CD4-positive, alpha-beta T cell (primary cell): ENCODE measurements at regions not wholly inside any gene's neighbourhood (a gene's known extent, or its start where the extent isn't known, plus 50 kb on each side); places are given as distances from the start of the nearest gene placed in this dataset.

ENCODE experiments used
- ATAC-seq: fragments of 200-7000 bp; cut with Tn5 transposase; one replicate; pipeline ENCODE4 v1.10.0; 2022; ENCODE audit warnings: mild to moderate bottlenecking; ENCODE audit not compliant: poor library complexity
- CTCF ChIA-PET: fragments of 350-600 bp; sonication (Branson Sonifier 250); formaldehyde crosslinking; loops from one replicate; lab custom pipeline; 2021; ENCODE audit warnings: antibody characterized with exemption, inconsistent platforms; lab: Charles Lee
- POLR2A ChIA-PET: fragments of 350-600 bp; sonication (Branson Sonifier 250); formaldehyde crosslinking; loops from one replicate; lab custom pipeline; 2021; ENCODE audit warnings: antibody characterized with exemption, inconsistent platforms; lab: Charles Lee
- DNase-seq, 14 experiments: peaks; one replicate each; pipeline ENCODE4 v3.0.0-alpha.2; 2013 to 2020; ENCODE audit warnings: mixed read lengths in 2 of 14
- H3K27ac ChIP-seq, 2 donors: one replicate each; pipeline versions ENCODE4 v1.5.1 to v1.7.0; 2013; ENCODE audit warnings: low read length in 2 of 2, low read depth in 1 of 2, mild to moderate bottlenecking in 1 of 2
- H3K27me3 ChIP-seq, 2 experiments: 1 replicate in 1 of 2; 2 replicates in 1 of 2; pipeline versions ENCODE4 v1.6.1 to v1.7.0; 2013; ENCODE audit warnings: low read length in 2 of 2, control low read depth in 1 of 2, mild to moderate bottlenecking in 1 of 2, moderate library complexity in 1 of 2; ENCODE audit not compliant: insufficient read depth in 2 of 2, control insufficient read depth in 1 of 2
- H3K36me3 ChIP-seq: one replicate; pipeline ENCODE4 v1.6.1; 2013; ENCODE audit warnings: low read length, control low read depth; ENCODE audit not compliant: insufficient read depth
- H3K4me1 ChIP-seq: one replicate; pipeline ENCODE4 v1.6.1; 2013; ENCODE audit warnings: low read length, control low read depth; ENCODE audit not compliant: insufficient read depth
- H3K4me3 ChIP-seq: one replicate; pipeline ENCODE4 v1.5.1; 2013; ENCODE audit warnings: mild to moderate bottlenecking, low read length, moderate library complexity
- H3K9me3 ChIP-seq, 2 experiments: 1 replicate in 1 of 2; 2 replicates in 1 of 2; pipeline versions ENCODE4 v1.6.1 to v1.7.0; 2013; ENCODE audit warnings: low read length in 2 of 2, mild to moderate bottlenecking in 2 of 2, control low read depth in 1 of 2, moderate library complexity in 1 of 2; ENCODE audit not compliant: control insufficient read depth in 1 of 2, insufficient read depth in 1 of 2
- H3K27ac Mint-ChIP-seq: one replicate; pipeline ENCODE4 v1.8.0; 2020; ENCODE audit warnings: mixed read lengths
- H3K27me3 Mint-ChIP-seq: one replicate; pipeline ENCODE4 v1.8.0; 2021; ENCODE audit warnings: mixed read lengths
- H3K36me3 Mint-ChIP-seq: one replicate; pipeline ENCODE4 v1.8.0; 2021; ENCODE audit warnings: low read depth, mixed read lengths
- H3K4me1 Mint-ChIP-seq: one replicate; pipeline ENCODE4 v1.8.0; 2021; ENCODE audit warnings: low read depth, mixed read lengths
- H3K4me3 Mint-ChIP-seq: one replicate; pipeline ENCODE4 v1.8.0; 2020; ENCODE audit warnings: mild to moderate bottlenecking, mixed read lengths
- H3K9me3 Mint-ChIP-seq: one replicate; pipeline ENCODE4 v1.8.0; 2020; ENCODE audit warnings: mixed read lengths
- intact Hi-C, 2 experiments: fragments of 100-400 bp; cut with DNase I in 1 of 2; cut with micrococcal nuclease in 1 of 2; formaldehyde crosslinking; loops; one replicate each; pipeline versions ENCODE4 v1.15.1 to v1.9.0; 2023 to 2025; cut with DNase I, micrococcal nuclease
- TF ChIP-seq, protein P1 (sequence below): fragments of 200-600 bp; IDR thresholded peaks from one replicate; pipeline ENCODE4 v1.8.0; 2022; ENCODE audit warnings: antibody characterized with exemption, mild to moderate bottlenecking

DNA sequence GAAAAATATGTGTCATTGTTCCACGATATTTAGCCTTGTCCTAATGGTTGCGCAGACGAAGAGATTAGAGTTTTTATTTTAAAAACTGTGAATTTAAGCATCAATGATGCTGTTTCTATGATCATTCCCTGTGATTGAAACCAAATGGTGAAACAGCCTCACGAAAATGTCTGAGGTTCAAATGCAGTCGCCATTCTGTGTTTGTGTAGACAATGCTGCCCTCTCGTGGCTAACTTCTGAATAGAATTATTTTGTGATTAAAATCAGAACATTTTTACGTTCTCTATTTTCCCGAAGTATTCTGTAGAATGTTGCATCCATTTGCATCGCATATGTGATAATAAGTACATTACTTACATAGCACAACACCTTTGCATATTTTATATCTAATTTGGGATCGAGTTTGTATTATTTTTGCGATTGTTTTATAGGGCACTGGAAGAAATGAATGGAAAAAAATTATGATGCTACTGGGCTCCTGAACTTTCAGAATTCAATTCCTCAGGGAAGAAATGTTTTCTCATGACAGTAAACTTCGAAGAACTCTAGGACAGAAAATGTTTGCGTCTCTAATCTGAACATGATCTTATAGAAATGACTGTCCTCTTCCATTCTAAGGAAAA is 54.8 kb upstream of the CREB1 start:
- no peak overlapping the region for H3K27ac Mint-ChIP-seq

DNA sequence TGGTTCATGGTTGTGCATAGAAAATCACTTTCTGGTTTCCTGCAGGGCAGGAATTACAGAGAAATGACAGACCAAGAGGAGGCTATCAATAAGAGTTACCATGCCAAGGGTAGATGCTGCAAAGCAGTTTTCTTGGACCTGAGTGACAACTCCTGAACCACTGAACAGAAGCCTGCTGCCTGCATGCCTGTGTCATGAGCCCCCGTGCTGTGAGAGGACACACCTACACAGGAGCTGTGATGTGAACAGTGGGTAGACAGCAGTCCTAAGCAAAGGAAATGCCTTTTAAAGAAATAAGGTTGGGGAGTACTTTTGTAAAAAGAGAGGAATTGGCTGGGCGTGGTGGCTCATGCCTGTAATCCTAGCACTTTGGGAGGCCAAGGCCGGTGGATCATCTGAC is 54.2 kb upstream of the CREB1 start:
- CTCF ChIA-PET: no interaction called here
- POLR2A ChIA-PET: no interaction called here
- DNase-seq (no peak), ATAC-seq (no peak)
- Histone ChIP-seq H3K27ac (no peak overlapping the region), H3K4me3 (no peak overlapping the region), H3K9me3 (no peaks in the 10 kb centered on the region), H3K36me3 (no peaks in the 10 kb centered on the region), H3K27me3 (no peaks in the 10 kb centered on the region), H3K4me1 (peaks cover 10% of the 10 kb centered on the region)
- H3K27ac Mint-ChIP-seq: no peak overlapping the region
- no peaks in the 10 kb centered on the region for H3K27me3 Mint-ChIP-seq
- peaks cover 46% of the 10 kb centered on the region for H3K4me1 Mint-ChIP-seq
- H3K4me3 Mint-ChIP-seq: no peak overlapping the region
- no peaks in the 10 kb centered on the region for H3K36me3 Mint-ChIP-seq
- intact Hi-C loops: loop anchor here (1.0 to 10.0 kb wide), 5 partner anchors 333 to 1081 kb away; no protein-coding TSS in a partner anchor
- TF ChIP-seq, protein P1, sequence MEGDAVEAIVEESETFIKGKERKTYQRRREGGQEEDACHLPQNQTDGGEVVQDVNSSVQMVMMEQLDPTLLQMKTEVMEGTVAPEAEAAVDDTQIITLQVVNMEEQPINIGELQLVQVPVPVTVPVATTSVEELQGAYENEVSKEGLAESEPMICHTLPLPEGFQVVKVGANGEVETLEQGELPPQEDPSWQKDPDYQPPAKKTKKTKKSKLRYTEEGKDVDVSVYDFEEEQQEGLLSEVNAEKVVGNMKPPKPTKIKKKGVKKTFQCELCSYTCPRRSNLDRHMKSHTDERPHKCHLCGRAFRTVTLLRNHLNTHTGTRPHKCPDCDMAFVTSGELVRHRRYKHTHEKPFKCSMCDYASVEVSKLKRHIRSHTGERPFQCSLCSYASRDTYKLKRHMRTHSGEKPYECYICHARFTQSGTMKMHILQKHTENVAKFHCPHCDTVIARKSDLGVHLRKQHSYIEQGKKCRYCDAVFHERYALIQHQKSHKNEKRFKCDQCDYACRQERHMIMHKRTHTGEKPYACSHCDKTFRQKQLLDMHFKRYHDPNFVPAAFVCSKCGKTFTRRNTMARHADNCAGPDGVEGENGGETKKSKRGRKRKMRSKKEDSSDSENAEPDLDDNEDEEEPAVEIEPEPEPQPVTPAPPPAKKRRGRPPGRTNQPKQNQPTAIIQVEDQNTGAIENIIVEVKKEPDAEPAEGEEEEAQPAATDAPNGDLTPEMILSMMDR: no peak
- H3K9me3 Mint-ChIP-seq: no peaks in the 10 kb centered on the region

More for the DNA sequence above, 54.8 kb upstream of the CREB1 start:
- peak; percentile 38 for ATAC-seq
- peaks cover 41% of the 10 kb centered on the region for H3K4me1 Mint-ChIP-seq
- DNase-seq: peak in 12 of 14 experiments; percentile 11 to 82 (median 32)
- H3K27me3 Mint-ChIP-seq: no peaks in the 10 kb centered on the region
- CTCF ChIA-PET: no interaction called here
- Histone ChIP-seq H3K36me3 (no peaks in the 10 kb centered on the region), H3K27me3 (no peaks in the 10 kb centered on the region), H3K4me3 (no peak overlapping the region), H3K27ac (no peak overlapping the region), H3K4me1 (peaks cover 10% of the 10 kb centered on the region), H3K9me3 (no peaks in the 10 kb centered on the region)
- H3K36me3 Mint-ChIP-seq: no peaks in the 10 kb centered on the region
- intact Hi-C loops: loop anchor here (1.0 to 10.0 kb wide), 9 partner anchors 332 to 1308 kb away; no protein-coding TSS in a partner anchor
- no peak overlapping the region for H3K4me3 Mint-ChIP-seq
- no peaks in the 10 kb centered on the region for H3K9me3 Mint-ChIP-seq
- TF ChIP-seq, protein P1: peak; percentile 77
- POLR2A ChIA-PET: no interaction called here

- Mint-ChIP-seq H3K4me1 (peaks cover 66% of the 10 kb centered on the region), H3K9me3 (no peaks in the 10 kb centered on the region), H3K27ac (no peak overlapping the region), H3K4me3 (no peak overlapping the region), H3K36me3 (no peaks in the 10 kb centered on the region), H3K27me3 (no peaks in the 10 kb centered on the region)
- Histone ChIP-seq H3K27ac (no peak overlapping the region), H3K36me3 (no peaks in the 10 kb centered on the region), H3K4me1 (peaks cover 13% of the 10 kb centered on the region), H3K27me3 (no peaks in the 10 kb centered on the region), H3K4me3 (no peak overlapping the region), H3K9me3 (no peaks in the 10 kb centered on the region)
- intact Hi-C loops: loop anchor here in 1 of 2 experiments (10.0 kb wide), 1 partner anchor 1083 kb away; no protein-coding TSS in a partner anchor
- ChIA-PET POLR2A (interaction anchor here (0.8 kb wide), 1 partner anchor 52 kb away, joined by 3 read pairs; the partner anchor contains the start of gene CREB1), CTCF (no interaction called here)
- ATAC-seq (no peak), DNase-seq (no peak)
- TF ChIP-seq, protein P1: no peak
Measured at GRCh38 chr2:207477896-207478295, 51.9 kb upstream of the CREB1 start.
